ENCODE measurements at regions not wholly inside any gene's neighbourhood (a gene's known extent, or its start where the extent isn't known, plus 50 kb on each side); places are given as distances from the start of the nearest gene placed in this dataset.

DNA sequence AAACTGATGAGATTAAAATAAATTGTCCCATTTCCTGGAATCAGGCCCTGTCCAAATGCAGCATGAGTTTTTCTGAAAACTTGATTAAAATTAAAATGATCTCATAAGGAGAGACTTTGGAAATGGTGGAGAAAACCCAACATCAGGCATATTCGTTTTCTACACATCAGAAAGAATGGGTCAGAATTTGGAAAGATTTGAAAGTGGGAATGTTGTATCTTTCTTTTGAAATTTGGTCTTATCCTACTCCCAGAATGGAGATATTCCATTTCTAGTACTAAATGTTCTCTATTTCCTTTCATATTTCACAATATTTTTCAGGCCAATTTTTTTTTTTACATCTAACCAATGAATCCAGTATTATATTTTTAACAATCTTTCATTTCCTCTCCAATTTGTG, 223.9 kb upstream of the RXFP2 start:
- TF ChIP-seq PAX5 (IDR thresholded peaks at IDR 0.05; ENCODE audit: insufficient read depth, low read length, severe bottlenecking) (no peak), POU2F2 (IDR thresholded peaks at IDR 0.05; ENCODE audit: low read depth, low read length) (no peak), POLR2A (IDR thresholded peaks at IDR 0.05; ENCODE audit: low read depth, low read length) (no peak)

Measured in GM12891 (cell line).